GM12878 (cell line): ENCODE measurements at regions not wholly inside any gene's neighbourhood (a gene's known extent, or its start where the extent isn't known, plus 50 kb on each side); places are given as distances from the start of the nearest gene placed in this dataset.

Experiments used
- ATAC-seq: fragments of 200-7000 bp; cut with Tn5 transposase; 3 replicates; pipeline ENCODE4 v1.9.1; 2020; ENCODE audit warnings: mild to moderate bottlenecking, moderate library complexity
- BruUV-seq: library from RNA; stranded (reverse); fragments of 400-500 nt; replicated peaks from 2 replicates; lab custom pipeline; 2021; lab: Mats Ljungman, UMichigan
- CTCF ChIA-PET: fragments of 300-600 bp; sonication (Branson Sonifier 250); formaldehyde crosslinking; extraction: SDS; loops from one replicate; lab custom pipeline; 2021; ENCODE audit warnings: inconsistent platforms; lab: Yijun Ruan, JAX
- POLR2A ChIA-PET: fragments of 350-600 bp; formaldehyde crosslinking; extraction: SDS; loops from one replicate; lab custom pipeline; 2021; ENCODE audit warnings: inconsistent platforms; lab: Charles Lee
- RAD21 ChIA-PET: fragments of 300-600 bp; sonication (Branson Sonifier 250); formaldehyde crosslinking; loops from one replicate; lab custom pipeline; 2023; ENCODE audit warnings: antibody characterized with exemption; ENCODE audit not compliant: unreplicated experiment; lab: Charles Lee
- SMC1A ChIA-PET: fragments of 300-600 bp; sonication (Branson Sonifier 250); formaldehyde crosslinking; loops from one replicate; lab custom pipeline; 2023; ENCODE audit not compliant: unreplicated experiment, uncharacterized antibody; lab: Charles Lee
- DNase-seq: peaks from one replicate; pipeline ENCODE4 v3.0.0-alpha.2; 2011; ENCODE audit warnings: low read depth, low spot score
- FAIRE-seq: peaks from 3 replicates; lab custom pipeline; 2011; peaks lifted over from hg19 to GRCh38; lab: Jason Lieb, UNC
- H2AFZ ChIP-seq: 2 replicates; pipeline ENCODE4 v1.6.0; 2011; ENCODE audit warnings: low read depth, low read length, control low read depth; ENCODE audit not compliant: control insufficient read depth
- H3K27ac ChIP-seq: 2 replicates; pipeline ENCODE4 v1.5.1; 2011; ENCODE audit warnings: control low read depth; ENCODE audit not compliant: control insufficient read depth, insufficient read depth
- H3K27me3 ChIP-seq, 2 experiments: replicated peaks in 1 of 2; 2 replicates each; pipeline versions ENCODE4 v1.6.0 to v1.6.1; 2011; ENCODE audit warnings: low read length in 1 of 2; ENCODE audit not compliant: control insufficient read depth in 2 of 2, insufficient read depth in 2 of 2
- H3K36me3 ChIP-seq, 2 experiments: 2 replicates each; pipeline ENCODE4 v1.5.1; 2011; ENCODE audit warnings: low read length in 1 of 2; ENCODE audit not compliant: control insufficient read depth in 2 of 2, insufficient read depth in 2 of 2
- H3K4me1 ChIP-seq: 2 replicates; pipeline ENCODE4 v1.6.1; 2011; ENCODE audit warnings: mild to moderate bottlenecking, low read length, moderate library complexity, mixed read lengths; ENCODE audit not compliant: control insufficient read depth, insufficient read depth
- H3K4me2 ChIP-seq: 2 replicates; pipeline ENCODE4 v1.6.0; 2011; ENCODE audit warnings: control low read depth; ENCODE audit not compliant: control insufficient read depth, insufficient read depth
- H3K4me3 ChIP-seq: fragments of 200-600 bp; sonication (generic); 2 replicates; pipeline ENCODE4 v1.5.1; 2016
- H3K79me2 ChIP-seq: 2 replicates; pipeline ENCODE4 v1.6.0; 2011; ENCODE audit warnings: low read length; ENCODE audit not compliant: control insufficient read depth, insufficient read depth
- H3K9ac ChIP-seq: 2 replicates; pipeline ENCODE4 v1.8.0; 2011; ENCODE audit warnings: low read length, control low read depth, mixed read lengths; ENCODE audit not compliant: control insufficient read depth, insufficient read depth
- H3K9me3 ChIP-seq: replicated peaks from 3 replicates; pipeline ENCODE4 v1.5.1; 2011; ENCODE audit warnings: mild to moderate bottlenecking, low read length; ENCODE audit not compliant: control insufficient read depth, insufficient read depth
- H4K20me1 ChIP-seq: 2 replicates; pipeline ENCODE4 v1.6.0; 2011; ENCODE audit not compliant: control insufficient read depth, insufficient read depth
- BHLHE40 ChIP-seq, 2 experiments: fragments of 450-650 bp in 1 of 2; IDR thresholded peaks; 2 replicates each; pipeline ENCODE4 v1.6.1; 2011 to 2017; ENCODE audit warnings: low read depth in 2 of 2, borderline replicate concordance in 1 of 2, improper control_type of control experiment in 1 of 2, low read length in 1 of 2, mild to moderate bottlenecking in 1 of 2
- FOXM1 ChIP-seq: IDR thresholded peaks from 2 replicates; pipeline ENCODE4 v1.6.1; 2012; ENCODE audit warnings: low read depth, mild to moderate bottlenecking, inconsistent platforms, low read length, moderate library complexity
- NFYB ChIP-seq: IDR thresholded peaks from 2 replicates; pipeline ENCODE4 v1.6.1; 2011; ENCODE audit warnings: low read depth, mild to moderate bottlenecking, low read length, improper control_type of control experiment, moderate library complexity; ENCODE audit not compliant: insufficient read depth
- SMC3 ChIP-seq: IDR thresholded peaks from 2 replicates; pipeline ENCODE4 v1.6.1; 2011; ENCODE audit warnings: low read length, improper control_type of control experiment, borderline replicate concordance
- WGBS: methylation state at CpG from one replicate; pipeline ENCODE4 v1.1.6; 2016; ENCODE audit warnings: low lambda C conversion rate; ENCODE audit not compliant: insufficient replicate concordance, insufficient coverage; ENCODE audit errors: missing lambda C conversion rate; 5-methylcytosine and 5-hydroxymethylcytosine counted together
- in situ Hi-C: fragments of 300-500 bp; cut with MboI; formaldehyde crosslinking; loops from 9 replicates; pipeline ENCODE4 v1.14.3; 2018; ENCODE audit warnings: mixed read lengths
- intact Hi-C: fragments of 100-400 bp; cut with micrococcal nuclease; formaldehyde crosslinking; loops from one replicate; pipeline ENCODE4 v1.14.2; 2022; ENCODE audit not compliant: unreplicated experiment
- TF ChIP-seq, protein P1 (sequence below): fragments of 450-650 bp; IDR thresholded peaks from 2 replicates; pipeline ENCODE4 v1.6.1; 2016; ENCODE audit warnings: mild to moderate bottlenecking, moderate library complexity, borderline replicate concordance
- TF ChIP-seq, protein P2 (sequence below): IDR thresholded peaks from 2 replicates; pipeline ENCODE4 v1.6.1; 2012; ENCODE audit warnings: mild to moderate bottlenecking, low read depth, low read length

DNA sequence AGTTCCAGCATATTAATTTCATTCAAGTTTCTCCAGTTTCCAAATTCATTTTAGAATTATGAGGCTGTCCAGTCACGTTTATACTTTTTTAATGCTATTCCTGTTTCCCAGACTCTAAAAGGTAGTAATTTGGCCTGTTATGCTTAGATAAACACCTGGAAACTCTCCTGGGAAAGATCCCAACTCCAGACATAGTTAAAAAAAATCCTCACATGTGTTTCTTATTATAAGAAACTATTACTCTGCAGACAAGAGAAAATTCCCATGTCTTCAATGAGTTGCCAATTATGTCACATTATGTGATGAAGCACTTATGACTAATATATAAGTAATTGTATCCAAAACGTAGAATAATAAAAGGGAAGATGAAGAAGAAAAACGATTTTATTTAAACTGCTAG is 137.1 kb upstream of the TMC3 start (continued):
- TF ChIP-seq, protein P1, sequence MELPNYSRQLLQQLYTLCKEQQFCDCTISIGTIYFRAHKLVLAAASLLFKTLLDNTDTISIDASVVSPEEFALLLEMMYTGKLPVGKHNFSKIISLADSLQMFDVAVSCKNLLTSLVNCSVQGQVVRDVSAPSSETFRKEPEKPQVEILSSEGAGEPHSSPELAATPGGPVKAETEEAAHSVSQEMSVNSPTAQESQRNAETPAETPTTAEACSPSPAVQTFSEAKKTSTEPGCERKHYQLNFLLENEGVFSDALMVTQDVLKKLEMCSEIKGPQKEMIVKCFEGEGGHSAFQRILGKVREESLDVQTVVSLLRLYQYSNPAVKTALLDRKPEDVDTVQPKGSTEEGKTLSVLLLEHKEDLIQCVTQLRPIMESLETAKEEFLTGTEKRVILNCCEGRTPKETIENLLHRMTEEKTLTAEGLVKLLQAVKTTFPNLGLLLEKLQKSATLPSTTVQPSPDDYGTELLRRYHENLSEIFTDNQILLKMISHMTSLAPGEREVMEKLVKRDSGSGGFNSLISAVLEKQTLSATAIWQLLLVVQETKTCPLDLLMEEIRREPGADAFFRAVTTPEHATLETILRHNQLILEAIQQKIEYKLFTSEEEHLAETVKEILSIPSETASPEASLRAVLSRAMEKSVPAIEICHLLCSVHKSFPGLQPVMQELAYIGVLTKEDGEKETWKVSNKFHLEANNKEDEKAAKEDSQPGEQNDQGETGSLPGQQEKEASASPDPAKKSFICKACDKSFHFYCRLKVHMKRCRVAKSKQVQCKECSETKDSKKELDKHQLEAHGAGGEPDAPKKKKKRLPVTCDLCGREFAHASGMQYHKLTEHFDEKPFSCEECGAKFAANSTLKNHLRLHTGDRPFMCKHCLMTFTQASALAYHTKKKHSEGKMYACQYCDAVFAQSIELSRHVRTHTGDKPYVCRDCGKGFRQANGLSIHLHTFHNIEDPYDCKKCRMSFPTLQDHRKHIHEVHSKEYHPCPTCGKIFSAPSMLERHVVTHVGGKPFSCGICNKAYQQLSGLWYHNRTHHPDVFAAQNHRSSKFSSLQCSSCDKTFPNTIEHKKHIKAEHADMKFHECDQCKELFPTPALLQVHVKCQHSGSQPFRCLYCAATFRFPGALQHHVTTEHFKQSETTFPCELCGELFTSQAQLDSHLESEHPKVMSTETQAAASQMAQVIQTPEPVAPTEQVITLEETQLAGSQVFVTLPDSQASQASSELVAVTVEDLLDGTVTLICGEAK: no peak
- no peak for TF ChIP-seq FOXM1

DNA sequence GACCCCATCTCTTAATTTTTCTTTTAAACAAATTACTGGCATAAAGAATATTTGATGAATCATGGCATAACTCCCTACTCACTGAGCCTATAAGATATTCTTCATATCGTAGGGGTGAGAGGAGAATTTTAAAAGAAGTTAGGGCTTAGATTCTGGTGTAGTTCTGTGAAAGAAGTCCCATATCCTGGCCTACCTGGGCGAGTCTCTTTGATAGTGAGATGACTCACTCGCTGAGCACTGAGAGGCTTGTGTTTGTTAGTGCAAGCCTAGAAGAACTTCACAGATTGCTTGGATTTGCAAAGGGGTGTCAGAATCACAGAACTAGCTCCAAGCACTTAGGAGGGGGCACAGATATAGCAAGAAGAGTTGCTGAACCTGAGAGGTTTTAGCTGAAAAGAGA is 133.8 kb upstream of the TMC3 start:
- RAD21 ChIA-PET: no interaction called here
- no peak for FAIRE-seq
- no peak overlapping the region for H2AFZ ChIP-seq

More for the DNA sequence above, 133.8 kb upstream of the TMC3 start:
- Histone ChIP-seq H3K4me3 (no peak overlapping the region), H3K27ac (no peak overlapping the region), H3K27me3 (no peaks in the 10 kb centered on the region), H3K79me2 (no peaks in the 10 kb centered on the region)
- intact Hi-C loops: no loop called here
- TF ChIP-seq, protein P2, sequence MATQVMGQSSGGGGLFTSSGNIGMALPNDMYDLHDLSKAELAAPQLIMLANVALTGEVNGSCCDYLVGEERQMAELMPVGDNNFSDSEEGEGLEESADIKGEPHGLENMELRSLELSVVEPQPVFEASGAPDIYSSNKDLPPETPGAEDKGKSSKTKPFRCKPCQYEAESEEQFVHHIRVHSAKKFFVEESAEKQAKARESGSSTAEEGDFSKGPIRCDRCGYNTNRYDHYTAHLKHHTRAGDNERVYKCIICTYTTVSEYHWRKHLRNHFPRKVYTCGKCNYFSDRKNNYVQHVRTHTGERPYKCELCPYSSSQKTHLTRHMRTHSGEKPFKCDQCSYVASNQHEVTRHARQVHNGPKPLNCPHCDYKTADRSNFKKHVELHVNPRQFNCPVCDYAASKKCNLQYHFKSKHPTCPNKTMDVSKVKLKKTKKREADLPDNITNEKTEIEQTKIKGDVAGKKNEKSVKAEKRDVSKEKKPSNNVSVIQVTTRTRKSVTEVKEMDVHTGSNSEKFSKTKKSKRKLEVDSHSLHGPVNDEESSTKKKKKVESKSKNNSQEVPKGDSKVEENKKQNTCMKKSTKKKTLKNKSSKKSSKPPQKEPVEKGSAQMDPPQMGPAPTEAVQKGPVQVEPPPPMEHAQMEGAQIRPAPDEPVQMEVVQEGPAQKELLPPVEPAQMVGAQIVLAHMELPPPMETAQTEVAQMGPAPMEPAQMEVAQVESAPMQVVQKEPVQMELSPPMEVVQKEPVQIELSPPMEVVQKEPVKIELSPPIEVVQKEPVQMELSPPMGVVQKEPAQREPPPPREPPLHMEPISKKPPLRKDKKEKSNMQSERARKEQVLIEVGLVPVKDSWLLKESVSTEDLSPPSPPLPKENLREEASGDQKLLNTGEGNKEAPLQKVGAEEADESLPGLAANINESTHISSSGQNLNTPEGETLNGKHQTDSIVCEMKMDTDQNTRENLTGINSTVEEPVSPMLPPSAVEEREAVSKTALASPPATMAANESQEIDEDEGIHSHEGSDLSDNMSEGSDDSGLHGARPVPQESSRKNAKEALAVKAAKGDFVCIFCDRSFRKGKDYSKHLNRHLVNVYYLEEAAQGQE: no peak
- TF ChIP-seq BHLHE40 (IDR thresholded peaks at IDR 0.05; ENCODE audit: borderline replicate concordance in 1 of 2, low read depth in 2 of 2, low read length in 1 of 2) (no peak), NFYB (no peak), SMC3 (no peak)
- TF ChIP-seq, all 136 proteins: peak for 0
- ATAC-seq: no peak
- 5% methylated on average over 3 of the region's 3 CpGs for WGBS
- ChIA-PET CTCF (no interaction called here), POLR2A (no interaction called here), SMC1A (no interaction called here)
- Histone ChIP-seq H3K4me2 (no peak overlapping the region), H3K4me1 (no peaks in the 10 kb centered on the region), H4K20me1 (no peaks in the 10 kb centered on the region), H3K9ac (no peak overlapping the region), H3K9me3 (no peaks in the 10 kb centered on the region), H3K36me3 (no peaks in the 10 kb centered on the region)
- in situ Hi-C loops: no loop called here
- no TSS peak for BruUV-seq
- no peak for DNase-seq
